HuH-7 (cell line): ENCODE measurements at regions not wholly inside any gene's neighbourhood (a gene's known extent, or its start where the extent isn't known, plus 50 kb on each side); places are given as distances from the start of the nearest gene placed in this dataset.

Experiments used
- DNase-seq: peaks from one replicate; pipeline ENCODE4 v3.0.0; 2011; ENCODE audit warnings: low spot score

- no peak for DNase-seq
Observed at GRCh38 chr10:44030738-44031137, 354.2 kb downstream of the CXCL12 start.

- no peak for DNase-seq
Observed at GRCh38 chr10:44030132-44030531, 354.8 kb downstream of the CXCL12 start.

DNA sequence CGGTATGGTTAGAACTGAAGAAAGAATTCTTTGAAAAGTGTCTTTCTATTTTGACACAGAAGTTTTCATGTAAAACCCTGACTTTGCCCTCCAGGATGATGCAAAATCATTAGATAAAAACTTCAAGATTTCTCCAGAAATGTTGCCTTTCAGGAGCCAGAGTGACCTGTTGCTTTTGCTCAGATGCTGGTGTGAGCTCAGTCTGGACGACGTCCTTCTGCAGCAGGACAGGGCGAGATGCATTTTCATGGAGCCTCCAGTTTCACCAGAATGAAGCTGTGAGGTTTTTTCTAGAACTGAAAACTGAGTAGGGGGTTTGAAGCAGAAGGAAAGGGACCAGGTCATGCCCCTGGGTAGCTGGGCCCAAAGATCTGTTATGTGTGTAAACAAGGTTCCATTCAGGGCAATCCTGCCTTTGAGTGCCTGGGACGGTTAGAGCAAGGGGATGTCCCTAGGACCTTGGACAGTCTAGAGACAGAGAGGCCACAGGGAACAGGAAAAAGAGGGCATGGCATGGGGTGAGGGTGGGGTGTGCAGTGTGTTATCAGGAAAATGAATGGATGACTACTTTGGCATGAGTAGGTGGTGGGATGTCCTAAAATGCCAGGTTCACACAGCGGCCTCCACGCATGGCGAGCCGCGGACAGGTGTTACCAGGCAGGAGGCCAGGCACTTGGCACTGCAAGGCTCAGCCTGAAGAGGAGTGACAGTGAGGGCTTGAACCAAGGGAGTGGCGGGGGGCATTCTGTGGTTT, 356.3 kb downstream of the CXCL12 start:
- DNase-seq: no peak

GRCh38 chr10:44024356-44025116, 360.4 kb downstream of the CXCL12 start:
- no peak for DNase-seq

- no peak for DNase-seq
Observed at GRCh38 chr10:44023517-44023916, 361.4 kb downstream of the CXCL12 start.

- no peak for DNase-seq
Observed at GRCh38 chr10:44022203-44022602, 362.7 kb downstream of the CXCL12 start.

DNA sequence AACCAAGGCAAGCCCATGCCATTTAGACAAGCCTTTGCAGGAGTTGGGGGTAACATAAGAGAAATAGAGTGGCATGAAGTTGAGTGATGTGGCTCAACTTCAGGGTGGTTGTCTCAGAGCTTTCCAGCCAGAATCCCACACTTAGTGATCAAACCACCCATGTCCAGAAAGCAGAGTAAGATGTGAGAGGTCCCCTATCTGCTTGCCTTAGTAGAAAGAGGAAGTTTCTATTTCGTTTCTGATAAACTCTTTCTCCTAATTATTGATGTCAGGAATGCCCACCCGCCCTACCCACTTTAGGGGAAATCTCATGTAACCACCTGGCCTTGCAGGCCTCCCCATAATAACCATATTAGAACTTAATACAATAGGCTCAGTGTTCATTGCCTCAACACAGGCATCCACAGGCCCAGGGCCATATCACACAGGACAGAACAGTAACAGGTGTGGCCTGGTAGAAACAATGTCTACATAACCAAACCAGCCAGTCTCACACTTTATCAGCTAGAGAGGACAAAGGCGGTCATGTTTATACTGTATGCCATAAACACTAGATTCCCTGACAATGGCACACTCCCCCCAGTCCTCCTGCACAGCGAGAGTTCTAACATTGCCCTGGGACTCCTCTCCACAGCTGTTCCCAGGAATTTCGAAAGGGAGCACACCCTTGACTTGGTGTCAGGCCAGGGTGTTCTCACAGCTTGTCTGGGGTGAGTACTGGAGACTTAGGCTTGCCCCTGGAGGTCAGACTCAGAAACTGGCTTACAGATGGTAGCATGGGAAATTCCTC, 364.4 kb downstream of the CXCL12 start:
- DNase-seq: no peak

GRCh38 chr10:44017483-44018145, 367.3 kb downstream of the CXCL12 start:
- no peak for DNase-seq

DNA sequence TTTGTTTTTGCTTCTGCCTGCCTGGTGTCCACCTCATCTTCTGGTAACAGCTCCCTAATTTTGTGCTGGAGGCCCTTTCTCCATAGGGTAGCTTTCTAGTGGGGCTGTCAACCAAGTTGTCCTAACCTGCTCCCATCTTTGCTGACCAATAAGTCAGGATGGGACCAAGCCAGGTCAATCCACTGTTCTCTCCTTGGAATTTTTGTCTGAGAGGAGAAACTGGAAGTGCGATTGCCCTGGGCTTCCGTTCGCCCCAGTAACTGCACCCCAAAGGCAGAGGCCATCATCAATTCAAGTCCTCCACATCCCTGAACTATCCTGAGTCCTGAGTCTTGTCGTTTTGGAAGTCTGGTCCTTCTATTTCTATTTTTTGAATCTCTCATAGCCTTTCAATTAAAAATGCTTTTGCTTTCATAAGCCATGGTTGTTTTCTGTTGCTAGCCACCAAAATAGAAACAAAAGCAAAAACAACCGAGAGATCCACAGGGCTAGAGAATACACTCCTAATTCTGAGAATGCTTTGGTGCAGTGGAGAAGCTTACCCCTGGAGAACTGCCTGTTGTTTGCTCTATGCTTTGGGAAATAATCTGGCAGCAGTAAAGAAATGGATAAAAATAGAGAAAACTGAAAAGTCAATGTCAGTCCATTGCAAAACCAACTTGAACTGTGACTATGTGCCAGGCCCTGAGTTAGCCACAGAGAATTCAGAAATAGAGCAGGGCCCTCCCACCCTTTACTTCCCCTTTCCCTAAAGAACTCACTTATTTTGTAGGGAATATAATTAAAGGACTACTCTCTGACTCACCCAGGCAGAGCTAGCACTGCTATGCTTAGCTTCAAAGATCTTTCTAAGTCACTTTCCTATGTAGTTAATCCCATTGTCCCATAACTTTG, 368.1 kb downstream of the CXCL12 start:
- DNase-seq: no peak

DNA sequence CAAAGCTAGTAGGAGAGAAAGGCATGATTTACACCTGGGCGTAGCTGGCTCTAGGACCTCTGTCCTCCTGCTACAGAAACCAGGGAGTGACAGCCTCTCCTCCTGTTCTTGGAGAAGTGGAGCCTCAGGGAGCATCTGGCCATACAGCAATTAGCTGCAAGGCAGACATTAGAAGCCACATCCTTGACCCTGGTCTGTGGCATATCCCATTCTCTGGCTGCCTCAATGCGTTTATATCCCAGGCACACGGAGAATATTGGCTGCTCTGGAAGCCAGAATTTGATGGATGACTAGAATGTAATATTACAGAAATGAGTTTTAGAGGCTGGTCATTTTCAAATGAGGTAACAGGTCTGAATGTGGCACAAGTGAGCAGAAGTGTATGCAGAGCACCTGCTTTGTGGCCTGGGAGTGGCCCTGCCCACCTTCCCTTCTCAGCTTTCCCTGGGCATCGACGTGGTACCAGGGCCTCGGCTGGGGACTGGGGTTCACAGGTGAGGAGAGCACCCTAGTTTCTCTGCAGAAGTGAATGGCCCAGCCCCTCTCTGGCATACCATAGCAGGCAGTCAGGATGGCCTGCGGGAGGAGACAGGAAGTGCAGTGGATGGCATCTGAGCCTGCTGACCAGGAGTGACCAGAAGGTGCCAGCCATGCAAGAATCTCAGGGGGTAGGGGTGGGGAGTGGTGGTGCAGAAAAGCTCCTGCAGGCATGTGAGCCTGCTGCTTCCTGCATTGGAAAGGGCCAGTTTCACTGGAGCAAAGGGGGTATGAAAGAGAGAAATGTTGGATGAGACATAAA, 367.2 kb upstream of the ZNF32 start:
- DNase-seq: no peak

GRCh38 chr10:44014644-44015250, 366.1 kb upstream of the ZNF32 start:
- no peak for DNase-seq

DNA sequence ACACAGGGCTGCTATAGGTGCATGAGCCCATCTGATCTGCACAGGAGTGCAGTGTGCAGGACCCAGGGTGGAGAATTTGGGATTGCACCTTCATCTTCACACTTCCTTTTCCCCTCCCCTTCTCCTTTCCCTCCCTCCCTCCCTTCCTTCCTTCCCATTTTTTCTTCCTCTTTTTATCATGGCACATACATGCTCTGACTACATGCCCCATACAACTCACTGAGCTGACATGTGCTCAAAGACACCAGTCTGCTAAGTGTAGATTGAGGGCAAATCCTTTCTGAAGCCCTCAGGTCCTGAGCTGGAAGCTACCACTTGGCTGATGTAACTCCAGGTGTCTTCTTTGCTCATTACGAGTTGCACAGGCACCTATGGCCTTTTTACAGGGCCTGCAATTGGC, 365.3 kb upstream of the ZNF32 start:
- no peak for DNase-seq

DNA sequence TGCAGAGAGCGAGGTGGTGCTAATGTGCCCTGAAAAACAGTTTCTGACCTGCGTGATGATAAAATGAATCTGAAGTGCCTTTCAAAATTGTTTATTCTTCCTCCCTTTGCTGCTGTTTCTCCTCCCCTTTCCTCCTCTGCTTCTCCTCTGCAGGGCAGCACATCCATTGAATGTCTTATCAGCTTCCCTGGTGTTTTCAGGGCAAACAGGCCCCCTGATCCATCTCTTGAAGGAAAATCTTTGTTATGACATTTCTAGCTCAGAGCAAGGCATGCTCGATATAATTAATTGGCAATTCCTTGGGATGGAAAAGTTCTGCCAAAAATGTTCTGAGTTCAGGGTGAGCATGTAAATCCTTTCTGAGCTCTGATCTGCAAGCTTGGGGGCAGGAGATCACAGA, 364.2 kb upstream of the ZNF32 start:
- DNase-seq: no peak

GRCh38 chr10:44011603-44011981, 362.9 kb upstream of the ZNF32 start:
- DNase-seq: no peak

GRCh38 chr10:44010873-44011602, 362.4 kb upstream of the ZNF32 start:
- DNase-seq: no peak

GRCh38 chr10:44009891-44010632, 361.4 kb upstream of the ZNF32 start:
- no peak for DNase-seq

GRCh38 chr10:44008917-44009709, 360.4 kb upstream of the ZNF32 start:
- no peak for DNase-seq
